HCT116 (cell line): ENCODE measurements at regions not wholly inside any gene's neighbourhood (a gene's known extent, or its start where the extent isn't known, plus 50 kb on each side); places are given as distances from the start of the nearest gene placed in this dataset.

ENCODE experiments used
- ATAC-seq: fragments of 200-7000 bp; cut with Tn5 transposase; 2 replicates; pipeline ENCODE4 v1.9.1; 2020; ENCODE audit warnings: mild to moderate bottlenecking, moderate library complexity
- BruUV-seq: library from RNA; stranded (reverse); fragments of 400-500 nt; replicated peaks from 2 replicates; lab custom pipeline; 2021; lab: Mats Ljungman, UMichigan
- CTCF ChIA-PET: fragments of 300-600 bp; sonication (Branson Sonifier 250); formaldehyde crosslinking; loops from one replicate; lab custom pipeline; 2021; ENCODE audit warnings: antibody characterized with exemption; lab: Charles Lee
- POLR2A ChIA-PET: fragments of 300-600, 350-600 bp; sonication (Branson Sonifier 250); formaldehyde crosslinking; loops from one replicate; lab custom pipeline; 2021; ENCODE audit warnings: antibody characterized with exemption; lab: Charles Lee
- RAD21 ChIA-PET, 2 experiments: fragments of 300-600 bp; sonication (Branson Sonifier 250); formaldehyde crosslinking; loops; one replicate each; lab custom pipeline; 2023; ENCODE audit warnings: low total read pairs in 2 of 2; ENCODE audit not compliant: uncharacterized antibody in 2 of 2, unreplicated experiment in 2 of 2, low non-redundant PET in 1 of 2; lab: Charles Lee
- DNase-seq: peaks from one replicate; pipeline ENCODE4 v3.0.0-alpha.2; 2010; ENCODE audit warnings: low read depth, low spot score
- H2AFZ ChIP-seq: fragments of 200-600 bp; shearing (Covaris generic), sonication (generic); 2 replicates; pipeline ENCODE4 v1.6.1; 2017; ENCODE audit warnings: low read depth, mixed run types, mixed read lengths, antibody characterized with exemption, low read length; ENCODE audit not compliant: poor library complexity, severe bottlenecking
- H3K27ac ChIP-seq: 2 replicates; pipeline ENCODE4 v1.5.1; 2012; ENCODE audit warnings: low read depth, low read length
- H3K27me3 ChIP-seq: fragments of 200-600 bp; sonication (generic); 2 replicates; pipeline ENCODE4 v1.6.1; 2016; ENCODE audit warnings: mixed run types, low read length, mixed read lengths; ENCODE audit not compliant: insufficient read depth
- H3K36me3 ChIP-seq, 2 experiments: fragments of 200-500 bp in 1 of 2; fragments of 200-600 bp in 1 of 2; sonication (Bioruptor generic) in 1 of 2; sonication (generic) in 1 of 2; 2 replicates each; pipeline versions ENCODE4 v1.5.1 to v1.6.1; 2014 to 2016; ENCODE audit warnings: low read length in 2 of 2, inconsistent platforms in 1 of 2, mixed read lengths in 1 of 2, mixed run types in 1 of 2; ENCODE audit not compliant: insufficient read depth in 2 of 2, control insufficient read depth in 1 of 2
- H3K4me1 ChIP-seq, 2 experiments: fragments of 200-600 bp in 1 of 2; sonication (generic) in 1 of 2; 2 replicates each; pipeline versions ENCODE4 v1.5.1 to v1.6.1; 2012 to 2017; ENCODE audit warnings: low read length in 2 of 2, inconsistent platforms in 1 of 2, mild to moderate bottlenecking in 1 of 2, mixed read lengths in 1 of 2, mixed run types in 1 of 2, moderate library complexity in 1 of 2; ENCODE audit not compliant: insufficient read depth in 2 of 2, control insufficient read depth in 1 of 2
- H3K4me2 ChIP-seq: fragments of 200-600 bp; sonication (generic); 2 replicates; pipeline ENCODE4 v1.6.1; 2017; ENCODE audit warnings: mixed run types, low read length, mixed read lengths
- H3K4me3 ChIP-seq, 2 experiments: fragments of 200-600 bp in 1 of 2; sonication (generic) in 1 of 2; replicated peaks in 1 of 2; 2 replicates each; pipeline ENCODE4 v1.5.1; 2011 to 2016; ENCODE audit warnings: low read length in 2 of 2, control low read depth in 1 of 2, low read depth in 1 of 2, mild to moderate bottlenecking in 1 of 2, mixed read lengths in 1 of 2, mixed run types in 1 of 2
- H3K79me2 ChIP-seq: fragments of 200-600 bp; sonication (generic); 2 replicates; pipeline ENCODE4 v1.6.1; 2017; ENCODE audit warnings: mild to moderate bottlenecking, mixed run types, low read length, moderate library complexity, mixed read lengths; ENCODE audit not compliant: insufficient read depth
- H3K9ac ChIP-seq: fragments of 200-600 bp; sonication (generic); 2 replicates; pipeline ENCODE4 v1.6.1; 2016; ENCODE audit warnings: low read length, mixed read lengths
- H3K9me2 ChIP-seq: fragments of 200-600 bp; sonication (generic), shearing (Covaris generic); 2 replicates; pipeline ENCODE4 v1.6.1; 2017; ENCODE audit warnings: mixed run types, mild to moderate bottlenecking, moderate library complexity; ENCODE audit not compliant: insufficient read depth
- H3K9me3 ChIP-seq, 2 experiments: fragments of 200-500 bp in 1 of 2; fragments of 200-600 bp in 1 of 2; sonication (Bioruptor generic) in 1 of 2; sonication (generic) in 1 of 2; 2 replicates each; pipeline ENCODE4 v1.6.1; 2014 to 2017; ENCODE audit warnings: low read length in 2 of 2, mixed read lengths in 2 of 2, inconsistent platforms in 1 of 2, low read depth in 1 of 2, mild to moderate bottlenecking in 1 of 2, mixed run types in 1 of 2, moderate library complexity in 1 of 2; ENCODE audit not compliant: control insufficient read depth in 1 of 2, insufficient read depth in 1 of 2
- H4K20me1 ChIP-seq: fragments of 200-600 bp; sonication (generic), shearing (Covaris generic); 2 replicates; pipeline ENCODE4 v1.6.1; 2017; ENCODE audit warnings: mixed run types, mild to moderate bottlenecking, moderate library complexity; ENCODE audit not compliant: insufficient read depth
- EZH2 ChIP-seq: fragments of 200-600 bp; sonication (generic); IDR thresholded peaks from 2 replicates; pipeline ENCODE4 v1.6.1; 2017; ENCODE audit warnings: antibody characterized with exemption, mixed run types
- FOSL1 ChIP-seq: IDR thresholded peaks from 2 replicates; pipeline ENCODE4 v1.6.1; 2012; ENCODE audit warnings: low read depth
- JUND ChIP-seq: IDR thresholded peaks from 2 replicates; pipeline ENCODE4 v1.6.1; 2012
- REST ChIP-seq: IDR thresholded peaks from 2 replicates; pipeline ENCODE4 v1.6.1; 2012; ENCODE audit warnings: low read depth
- SRF ChIP-seq: IDR thresholded peaks from 2 replicates; pipeline ENCODE4 v1.6.1; 2012; ENCODE audit warnings: low read depth
- TCF7L2 ChIP-seq: IDR thresholded peaks from 2 replicates; pipeline ENCODE4 v1.7.0; 2011; ENCODE audit warnings: borderline replicate concordance, inconsistent platforms; ENCODE audit not compliant: insufficient read depth, insufficient read length; ENCODE audit errors: extremely low read depth
- YY1 ChIP-seq: IDR thresholded peaks from 2 replicates; pipeline ENCODE4 v1.6.1; 2011; ENCODE audit warnings: low read length, low read depth, moderate library complexity, mild to moderate bottlenecking; ENCODE audit not compliant: insufficient replicate concordance; ENCODE audit errors: extremely low read depth
- ZFX ChIP-seq: fragments of 450-650 bp; IDR thresholded peaks from 2 replicates; pipeline ENCODE4 v1.6.1; 2017
- intact Hi-C: fragments of 100-400 bp; cut with micrococcal nuclease; formaldehyde crosslinking; loops from 2 replicates; pipeline ENCODE4 v1.10.0; 2022

DNA sequence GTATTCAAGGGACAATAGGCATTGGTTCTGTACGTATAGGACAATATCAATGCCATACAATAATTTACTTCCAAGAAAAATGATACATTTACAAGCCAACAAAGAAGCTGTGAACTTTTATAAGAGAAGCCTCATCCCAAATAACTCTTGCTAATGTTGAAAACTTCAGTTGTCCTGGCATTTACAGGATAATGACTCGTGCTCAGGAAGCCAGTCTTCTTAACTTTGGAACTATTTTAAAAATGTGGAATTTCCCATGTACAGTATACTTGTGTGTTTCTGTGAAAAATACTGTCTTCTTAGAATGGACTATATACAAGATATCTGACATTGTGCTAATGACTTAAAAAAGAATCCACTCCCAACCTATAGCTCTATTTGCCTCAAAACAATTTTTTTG is 1479.3 kb upstream of the CDH9 start (continued):
- TF ChIP-seq ZFX, result no peak

DNA sequence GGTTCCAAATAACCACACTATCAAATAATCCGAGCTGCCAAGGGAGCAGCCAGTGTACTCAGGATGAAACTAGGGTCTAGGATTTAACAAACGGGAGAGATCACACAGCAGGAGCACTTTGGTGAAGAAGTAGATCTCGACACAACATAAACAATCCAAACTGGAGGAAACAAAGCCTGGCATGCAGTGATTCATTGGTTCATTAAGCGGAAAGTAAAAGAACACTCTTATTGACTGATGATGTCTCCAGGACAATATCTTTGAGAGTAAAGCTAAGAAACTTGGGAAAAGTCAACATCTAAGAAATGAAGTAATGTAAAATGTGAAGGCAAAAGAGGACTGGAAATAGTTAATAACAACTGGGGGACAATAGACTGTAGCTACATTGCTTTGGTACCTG is 1478.3 kb upstream of the CDH9 start:
- CTCF ChIA-PET, result no interaction called here
- no peak for TF ChIP-seq JUND
- no peak for TF ChIP-seq REST
- no peaks in the 10 kb centered on the region for H3K9me2 ChIP-seq
- DNase-seq (no peak), ATAC-seq (no peak)
- RAD21 ChIA-PET, result no interaction called here
- H3K79me2 ChIP-seq, result no peaks in the 10 kb centered on the region
- H3K27me3 ChIP-seq, result no peaks in the 10 kb centered on the region
- no peak overlapping the region for H3K4me3 ChIP-seq
- no TSS peak for BruUV-seq
- no peaks in the 10 kb centered on the region for H4K20me1 ChIP-seq
- H3K36me3 ChIP-seq, result no peaks in the 10 kb centered on the region
- H3K4me1 ChIP-seq, result no peaks in the 10 kb centered on the region
- POLR2A ChIA-PET, result no interaction called here
- H3K9ac ChIP-seq, result no peak overlapping the region
- peaks cover 8 to 29% of the 10 kb centered on the region in 2 experiments; a peak in 2 of 4 replicates for H3K9me3 ChIP-seq
- intact Hi-C loops, result no loop called here
- no peak overlapping the region for H2AFZ ChIP-seq
- H3K27ac ChIP-seq, result no peak overlapping the region
- H3K4me2 ChIP-seq, result no peak overlapping the region

- intact Hi-C loops, result no loop called here
- H3K4me1 ChIP-seq, result no peaks in the 10 kb centered on the region
- H3K9me2 ChIP-seq, result no peaks in the 10 kb centered on the region
- no peak for ATAC-seq
- TF ChIP-seq TCF7L2 (no peak), SRF (no peak), YY1 (no peak), FOSL1 (no peak), EZH2 (no peak), JUND (no peak), REST (no peak)
- H3K9ac ChIP-seq, result no peak overlapping the region
- BruUV-seq, result no TSS peak
- peaks cover 0 to 24% of the 10 kb centered on the region in 2 experiments; a peak in 2 of 4 replicates for H3K9me3 ChIP-seq
- no peak overlapping the region for H3K27ac ChIP-seq
- H3K27me3 ChIP-seq, result no peaks in the 10 kb centered on the region
- no peak overlapping the region for H2AFZ ChIP-seq
- POLR2A ChIA-PET, result no interaction called here
- no peaks in the 10 kb centered on the region for H4K20me1 ChIP-seq
- H3K4me3 ChIP-seq, result no peak overlapping the region
- CTCF ChIA-PET, result no interaction called here
- RAD21 ChIA-PET, result no interaction called here
- H3K79me2 ChIP-seq, result no peaks in the 10 kb centered on the region
- no peaks in the 10 kb centered on the region for H3K36me3 ChIP-seq
- no peak overlapping the region for H3K4me2 ChIP-seq
- DNase-seq, result no peak
Observed at GRCh38 chr5:28512648-28513047, 1474.3 kb upstream of the CDH9 start.
